Stimulated activated CD4-positive, alpha-beta T cell treated with anti-CD3 and anti-CD28 coated beads, Interleukin-12 subunit alpha, Interleukin-12 subunit beta, amount 100 ng/mL, for 24 hours (primary cell): ENCODE measurements at regions not wholly inside any gene's neighbourhood (a gene's known extent, or its start where the extent isn't known, plus 50 kb on each side); places are given as distances from the start of the nearest gene placed in this dataset.

Experiments
- DNase-seq, 2 experiments: peaks; one replicate each; pipeline ENCODE4 v3.0.0-alpha.2; 2020; ENCODE audit warnings: low read depth in 2 of 2

DNA sequence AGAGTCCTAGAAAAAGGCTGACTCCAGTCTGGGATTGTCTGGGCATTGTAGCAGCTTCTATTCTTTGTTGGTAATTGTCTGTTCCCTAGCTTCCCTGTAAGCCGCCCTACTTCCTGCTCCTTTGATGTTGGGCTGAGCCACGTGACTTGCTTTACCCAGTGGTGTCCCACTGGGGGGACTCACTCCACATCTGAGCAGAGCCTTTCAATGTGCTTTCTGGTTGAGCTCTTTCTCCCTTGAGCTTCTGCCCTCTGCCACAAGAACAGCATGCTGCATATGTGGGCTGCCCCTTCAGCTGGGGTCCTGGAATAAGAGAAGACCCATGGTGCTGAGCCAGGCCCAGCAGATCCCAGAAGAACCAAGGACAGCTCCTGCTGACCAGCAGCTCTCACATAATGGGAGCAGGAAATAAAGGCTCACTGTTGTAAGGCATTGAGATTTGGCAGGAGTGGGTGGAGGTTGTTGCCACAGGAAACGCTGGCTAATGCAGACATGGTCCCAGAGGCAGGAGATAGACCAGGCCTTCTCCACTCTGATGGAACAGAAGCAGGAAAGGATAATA is 276.3 kb upstream of the GJB5 start:
- DNase-seq: no peak

DNA sequence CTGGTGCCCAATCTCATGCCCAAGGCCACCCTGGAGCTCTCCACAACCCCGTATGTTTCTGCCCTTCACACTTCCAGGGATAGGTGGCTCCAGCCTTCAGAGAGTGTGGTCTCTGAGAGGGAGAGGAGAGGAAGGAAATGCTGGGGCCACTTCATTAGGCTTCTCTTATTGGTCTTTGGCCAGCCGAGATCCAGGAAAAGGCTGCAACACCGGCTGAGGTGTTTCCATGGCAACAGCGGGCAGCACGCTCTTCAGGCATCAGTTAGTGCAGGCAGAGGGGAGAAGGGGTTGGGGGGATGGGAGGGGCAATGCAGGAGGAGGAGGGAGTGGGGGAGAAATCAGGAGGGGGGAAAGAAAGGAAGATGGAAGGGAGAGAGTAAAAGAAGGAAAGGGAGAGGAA is 275.1 kb upstream of the GJB5 start:
- no peak for DNase-seq

DNA sequence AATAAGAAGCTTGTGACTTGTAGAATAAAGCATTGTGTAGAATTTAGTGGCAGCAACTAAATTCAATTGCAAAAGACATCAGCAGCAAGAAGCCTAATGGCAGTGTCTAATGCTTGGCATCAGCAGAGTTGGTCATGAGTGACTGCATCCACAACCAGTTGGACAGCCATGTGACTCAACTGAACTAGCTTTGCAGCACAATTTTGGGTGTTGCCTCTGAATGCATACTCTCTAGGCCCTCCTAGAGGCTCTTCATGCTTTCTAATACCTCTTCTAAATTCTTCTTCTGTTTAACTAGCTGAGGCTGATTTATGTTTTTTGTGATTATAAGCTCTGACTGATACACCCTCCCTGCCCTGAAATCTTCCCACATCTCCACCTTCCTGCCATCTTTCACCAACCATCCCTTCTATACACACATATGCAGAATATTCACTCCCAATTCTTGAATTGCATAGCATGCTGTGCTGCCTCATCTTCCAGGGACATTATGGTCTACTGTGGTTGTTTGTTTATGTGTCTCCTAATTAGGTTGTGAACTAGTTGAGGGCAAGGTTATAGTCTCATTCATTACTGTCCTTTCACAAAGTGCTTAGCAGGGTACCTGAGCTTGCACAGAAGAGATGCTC is 266.7 kb upstream of the GJB5 start:
- DNase-seq: no peak

DNA sequence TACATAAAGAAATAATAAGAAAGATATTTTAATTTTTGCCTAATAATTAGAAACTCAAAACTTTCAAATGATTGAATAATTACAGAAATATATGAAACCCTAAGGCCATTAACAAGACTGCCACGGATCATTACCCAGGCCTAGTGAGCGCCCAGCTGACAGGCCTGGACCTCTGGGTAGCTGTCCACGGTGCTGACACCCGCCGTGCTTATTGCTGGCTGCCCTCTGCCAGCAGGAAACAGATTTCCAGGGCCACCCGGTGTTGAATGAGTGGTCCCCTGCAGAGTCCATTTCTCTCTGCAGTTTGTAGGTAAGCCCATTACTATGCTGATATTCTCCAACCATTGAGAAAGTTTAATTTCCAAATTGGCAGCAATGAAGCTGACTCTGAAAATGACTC is 254.4 kb upstream of the GJB5 start:
- DNase-seq: no peak

DNA sequence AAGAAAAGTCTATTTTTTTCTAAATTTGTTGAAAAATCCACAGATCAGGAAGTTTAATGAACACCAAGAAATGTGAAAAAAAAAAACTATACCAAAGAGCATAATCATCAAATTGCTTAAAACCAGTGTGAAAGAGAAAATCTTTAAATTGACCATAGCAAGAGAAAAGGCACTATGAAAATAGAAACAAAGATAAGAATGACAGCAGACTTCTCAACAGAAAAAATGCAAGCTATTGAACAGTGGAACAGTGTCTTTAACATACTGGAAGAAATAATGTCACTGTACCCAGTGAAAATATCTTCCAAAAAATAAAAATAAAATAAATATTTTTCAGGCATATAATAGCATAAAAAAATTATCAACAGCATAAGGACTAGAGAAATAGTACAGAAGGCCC is 243.0 kb upstream of the GJB5 start:
- no peak for DNase-seq

DNA sequence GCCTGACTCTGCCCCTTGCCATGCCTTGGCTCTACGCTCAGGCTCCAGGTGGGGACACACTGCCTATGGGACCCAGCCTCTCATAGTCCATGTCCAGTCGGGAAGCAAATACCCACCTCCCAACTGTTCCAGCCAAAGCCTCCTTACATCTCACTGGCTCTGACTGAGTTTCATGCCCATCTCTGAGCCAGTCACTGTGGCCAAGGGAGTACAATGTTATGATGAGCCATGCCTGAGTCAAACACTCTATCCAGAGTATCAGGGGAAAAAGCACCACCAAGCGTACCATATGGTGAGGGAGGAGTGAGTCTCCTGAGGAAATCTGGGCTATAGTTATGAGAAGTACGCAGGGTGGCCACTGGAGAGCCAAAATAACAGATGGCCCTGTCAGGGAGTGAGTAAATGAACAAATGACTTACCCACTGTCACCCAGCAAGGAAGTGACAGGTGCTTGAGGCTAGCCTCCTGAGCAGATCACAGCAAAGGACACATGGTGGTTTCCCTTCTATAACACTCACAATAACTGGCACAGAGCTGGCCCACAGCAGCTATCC is 236.6 kb upstream of the GJB5 start:
- no peak for DNase-seq

DNA sequence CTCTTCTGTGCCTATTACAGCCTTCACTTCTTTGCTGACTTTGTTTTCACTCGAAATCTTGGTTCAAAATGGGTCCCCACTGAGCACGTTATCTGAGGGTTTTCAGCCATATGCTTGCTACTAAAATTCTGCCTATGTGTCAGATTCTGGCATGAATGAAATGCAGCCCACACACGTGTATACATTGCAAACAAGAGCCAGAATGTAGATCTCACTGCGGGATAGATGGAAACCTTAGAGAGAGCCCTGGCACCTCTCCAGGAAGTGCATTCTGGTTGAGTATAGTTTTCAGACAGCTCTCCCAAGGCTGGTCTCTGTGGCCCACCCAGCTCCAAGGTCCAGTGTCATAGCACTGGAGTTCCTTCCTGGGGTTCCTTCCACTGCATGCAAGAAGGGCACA is 234.7 kb upstream of the GJB5 start:
- no peak for DNase-seq

DNA sequence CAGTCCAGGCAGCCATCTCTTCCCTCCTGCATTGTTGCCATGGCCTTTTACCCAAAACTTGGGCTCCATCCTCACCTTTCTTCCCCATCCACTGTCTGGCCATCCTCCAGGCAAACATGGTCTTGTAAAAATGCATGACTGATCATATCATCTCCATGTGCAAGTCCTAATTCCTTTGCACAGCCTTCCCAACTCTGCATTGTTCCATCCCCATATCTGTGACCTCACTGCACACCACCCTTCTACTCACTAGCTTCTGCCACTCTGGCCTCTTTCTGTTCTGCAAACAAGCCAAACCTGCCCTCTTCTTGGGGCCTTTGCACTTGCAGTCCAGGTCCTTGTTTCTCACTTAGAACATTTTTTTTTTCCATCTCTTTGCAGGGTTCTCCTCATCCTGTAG is 230.1 kb upstream of the GJB5 start:
- no peak for DNase-seq

DNA sequence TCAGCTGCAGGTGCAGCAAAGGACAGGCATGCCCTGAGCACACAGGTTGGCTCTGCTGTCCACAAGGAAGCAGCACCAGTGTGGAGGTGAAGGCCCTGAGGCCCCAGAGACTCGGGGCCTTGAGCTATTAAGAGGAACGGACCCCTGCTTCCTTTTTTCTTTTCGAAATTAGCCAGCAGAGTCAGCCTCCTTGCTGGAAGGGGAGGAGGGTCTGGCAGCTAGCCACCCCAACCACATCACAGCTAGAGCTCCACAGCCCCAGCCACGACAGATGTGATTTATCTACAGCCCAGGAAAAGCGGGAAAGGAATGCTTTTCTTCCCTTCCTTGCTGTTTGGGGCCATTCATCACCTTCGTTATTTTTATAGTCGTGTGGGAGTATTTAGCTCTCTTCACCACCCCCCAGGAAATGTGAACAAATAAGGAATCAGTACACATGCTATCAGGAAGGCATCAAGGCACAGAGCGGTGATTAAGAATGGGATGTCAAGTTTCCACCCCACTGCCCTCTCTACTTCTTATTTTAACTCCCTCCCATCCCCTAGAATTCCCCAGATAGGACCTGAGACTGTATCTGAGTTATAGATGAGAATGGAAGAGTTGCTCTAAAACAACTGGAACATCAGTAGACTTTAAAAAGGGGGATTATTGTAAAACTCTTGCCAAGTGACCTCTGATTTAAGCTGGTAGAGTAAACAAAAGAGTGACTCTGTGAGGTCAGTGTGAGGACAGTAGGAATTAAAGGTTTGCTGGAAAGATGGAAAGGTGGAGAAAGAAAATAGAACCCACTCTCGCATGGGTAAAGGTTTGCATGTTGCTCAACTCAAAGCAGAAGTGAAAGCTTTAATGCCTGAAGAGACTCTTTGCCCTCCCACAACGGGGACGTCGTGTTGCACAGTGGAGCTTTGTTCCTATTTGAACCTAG is 224.7 kb upstream of the GJB5 start:
- no peak for DNase-seq

DNA sequence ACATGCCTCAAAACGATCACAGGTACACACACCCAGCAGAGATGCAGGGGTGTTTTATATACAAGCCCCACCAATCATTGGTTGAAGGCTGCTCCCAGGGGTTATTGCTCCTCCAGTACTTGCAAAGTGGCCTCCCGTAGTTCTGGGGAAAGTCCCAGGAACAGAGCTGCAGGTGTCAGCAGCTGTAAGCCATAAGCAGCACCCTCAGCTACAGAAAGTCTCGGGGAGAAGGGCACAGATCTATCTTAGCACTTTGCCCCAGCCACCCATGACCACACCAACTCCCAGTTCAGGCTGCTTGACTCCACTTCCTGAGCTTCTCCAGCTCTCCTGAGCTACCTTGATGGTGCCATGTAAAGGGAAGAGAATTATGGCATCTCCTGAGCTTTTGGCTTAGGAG is 222.7 kb upstream of the GJB5 start:
- no peak for DNase-seq

DNA sequence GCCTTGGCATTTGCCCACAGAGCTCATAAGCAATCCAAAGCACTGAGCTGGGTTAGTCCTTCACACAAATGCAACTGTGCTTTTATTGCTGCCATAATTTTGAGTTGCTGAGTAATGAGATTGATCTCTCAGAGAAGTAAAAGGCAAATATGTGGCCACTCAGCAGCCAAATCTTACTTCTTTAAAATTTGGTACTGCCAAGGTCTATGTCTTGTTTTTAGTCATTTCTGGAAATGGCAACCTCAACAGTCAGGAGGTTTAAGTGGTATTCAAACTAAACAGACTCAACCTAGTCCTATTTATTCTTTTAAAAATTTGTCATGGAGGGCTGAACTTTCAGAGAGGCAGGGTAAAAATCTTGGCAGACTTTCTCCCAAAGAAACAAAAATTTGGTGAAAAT is 216.4 kb upstream of the GJB5 start:
- no peak for DNase-seq

DNA sequence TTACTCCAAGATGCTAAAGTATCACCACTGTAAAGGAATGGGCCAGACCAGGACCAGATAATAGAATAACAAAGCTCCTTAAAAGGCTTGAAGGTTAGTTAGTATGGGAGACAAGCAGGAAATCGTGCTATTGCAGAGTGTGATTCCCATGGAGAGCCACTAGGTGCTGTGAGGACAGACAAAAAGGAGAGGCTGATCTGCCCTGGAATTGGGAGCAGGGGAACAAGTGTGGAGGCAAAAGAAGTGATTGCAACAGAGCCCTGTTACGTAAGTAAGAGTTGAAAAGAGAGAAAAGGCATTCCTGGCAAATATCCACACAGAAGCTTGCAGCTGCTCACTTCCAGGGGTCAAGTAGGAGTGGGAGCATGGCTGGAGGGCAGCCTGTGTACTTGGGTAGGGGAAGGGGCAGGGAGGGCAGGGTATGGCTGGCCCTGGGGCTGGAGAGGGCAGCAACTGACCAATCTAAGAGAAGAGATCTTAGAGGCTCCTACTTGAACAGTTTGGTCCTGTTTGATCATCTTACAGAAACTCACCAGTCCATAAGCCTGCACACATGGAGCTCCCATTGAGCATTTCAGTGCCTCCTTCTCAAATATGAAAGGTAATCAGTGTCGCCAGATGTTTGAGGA is 207.7 kb upstream of the GJB5 start:
- no peak for DNase-seq

DNA sequence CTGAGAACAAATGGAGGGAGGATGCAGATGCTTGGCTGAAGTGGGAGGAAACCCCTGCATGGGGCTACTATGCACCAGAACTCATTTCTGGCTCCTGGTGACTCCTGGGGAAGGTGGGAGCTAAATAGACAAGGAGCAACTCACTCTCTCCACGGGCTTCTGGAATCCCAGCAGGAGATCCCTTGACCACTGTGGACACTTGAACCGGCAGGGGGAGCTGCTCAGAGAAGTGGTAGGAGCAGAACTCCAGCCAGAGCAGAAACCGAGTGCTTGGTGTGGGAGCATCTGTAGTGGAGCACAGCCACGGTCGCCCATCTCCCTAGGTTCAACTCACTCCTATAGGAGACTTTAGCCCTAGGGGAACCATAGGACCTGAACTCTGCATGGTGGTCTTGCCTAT is 205.6 kb upstream of the GJB5 start:
- DNase-seq: no peak

DNA sequence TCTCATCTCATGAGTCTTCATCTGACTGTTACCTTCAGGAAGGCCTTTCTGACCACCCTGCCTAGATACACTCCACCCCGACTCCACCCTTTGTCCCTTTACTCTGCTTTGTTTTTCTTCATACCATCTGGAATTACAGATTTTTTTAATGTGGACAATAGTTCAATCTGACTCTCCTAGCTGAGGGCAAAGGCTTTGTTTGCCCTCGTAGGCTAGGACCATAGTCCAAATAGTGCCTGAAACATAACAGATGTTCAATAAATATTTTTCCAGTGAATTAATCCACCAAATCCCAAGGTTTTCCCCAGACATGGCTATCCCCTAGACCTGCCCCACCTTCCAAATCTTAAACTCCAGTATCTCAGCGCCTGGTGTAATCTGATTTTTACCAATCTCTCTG is 176.5 kb upstream of the GJB5 start:
- DNase-seq: no peak

DNA sequence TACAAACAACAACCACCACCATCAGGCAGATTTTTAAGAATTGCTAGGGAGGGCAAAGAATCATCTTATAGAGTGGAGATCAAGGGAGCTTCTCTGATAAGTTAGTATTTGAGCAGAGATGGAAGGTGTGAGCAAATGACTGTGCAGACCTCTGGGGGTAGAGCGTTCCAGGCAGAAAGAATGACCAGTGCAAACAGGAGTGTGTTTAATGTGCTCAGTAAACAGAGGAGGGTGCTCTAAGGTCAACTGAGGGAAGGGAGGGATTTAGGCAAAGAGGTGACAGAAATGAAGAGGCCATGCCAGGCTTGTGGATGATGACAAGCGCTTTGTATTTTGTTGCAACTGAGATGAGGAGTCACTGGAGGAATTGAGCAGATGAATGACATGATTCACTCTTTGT is 172.5 kb upstream of the GJB5 start:
- DNase-seq: no peak

DNA sequence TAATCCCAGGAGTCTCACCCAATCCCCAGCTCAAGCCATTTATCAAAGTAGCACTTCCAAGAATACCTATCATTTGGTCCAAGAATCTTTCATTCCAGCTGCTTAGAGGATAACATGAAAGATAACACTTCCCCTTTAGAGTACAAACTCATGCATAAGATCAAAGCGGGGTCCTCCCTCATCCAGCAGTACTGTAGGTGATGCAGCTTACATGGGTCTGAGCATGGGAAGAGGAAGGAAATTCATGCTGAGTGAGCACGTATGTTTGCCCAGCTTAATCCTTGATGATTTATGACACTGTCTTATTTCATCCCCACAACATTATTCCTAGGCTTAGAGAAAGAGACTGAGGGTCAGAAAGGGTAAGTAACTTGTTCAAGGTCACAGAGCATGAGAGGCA is 167.1 kb upstream of the GJB5 start:
- no peak for DNase-seq

DNA sequence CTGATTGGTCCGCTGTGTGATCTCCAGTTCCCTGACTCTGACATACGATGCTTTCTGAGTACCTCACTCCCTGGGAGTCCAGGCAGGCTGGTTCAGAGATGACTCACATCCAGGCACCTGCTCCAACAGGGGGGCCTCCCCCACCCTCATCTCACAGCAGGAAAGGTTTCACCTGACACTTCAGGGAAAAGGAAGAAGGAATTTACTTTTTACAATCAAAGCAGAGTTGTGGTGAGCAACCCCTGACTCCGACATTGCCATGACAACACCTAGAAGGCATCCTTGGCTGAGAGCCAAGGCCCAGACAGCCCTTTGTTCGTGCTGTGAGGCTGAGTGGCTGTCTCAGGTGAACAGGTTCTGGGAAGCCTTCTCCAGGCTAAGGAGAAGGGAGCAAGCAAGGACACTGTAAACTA is 164.6 kb upstream of the GJB5 start:
- no peak for DNase-seq

DNA sequence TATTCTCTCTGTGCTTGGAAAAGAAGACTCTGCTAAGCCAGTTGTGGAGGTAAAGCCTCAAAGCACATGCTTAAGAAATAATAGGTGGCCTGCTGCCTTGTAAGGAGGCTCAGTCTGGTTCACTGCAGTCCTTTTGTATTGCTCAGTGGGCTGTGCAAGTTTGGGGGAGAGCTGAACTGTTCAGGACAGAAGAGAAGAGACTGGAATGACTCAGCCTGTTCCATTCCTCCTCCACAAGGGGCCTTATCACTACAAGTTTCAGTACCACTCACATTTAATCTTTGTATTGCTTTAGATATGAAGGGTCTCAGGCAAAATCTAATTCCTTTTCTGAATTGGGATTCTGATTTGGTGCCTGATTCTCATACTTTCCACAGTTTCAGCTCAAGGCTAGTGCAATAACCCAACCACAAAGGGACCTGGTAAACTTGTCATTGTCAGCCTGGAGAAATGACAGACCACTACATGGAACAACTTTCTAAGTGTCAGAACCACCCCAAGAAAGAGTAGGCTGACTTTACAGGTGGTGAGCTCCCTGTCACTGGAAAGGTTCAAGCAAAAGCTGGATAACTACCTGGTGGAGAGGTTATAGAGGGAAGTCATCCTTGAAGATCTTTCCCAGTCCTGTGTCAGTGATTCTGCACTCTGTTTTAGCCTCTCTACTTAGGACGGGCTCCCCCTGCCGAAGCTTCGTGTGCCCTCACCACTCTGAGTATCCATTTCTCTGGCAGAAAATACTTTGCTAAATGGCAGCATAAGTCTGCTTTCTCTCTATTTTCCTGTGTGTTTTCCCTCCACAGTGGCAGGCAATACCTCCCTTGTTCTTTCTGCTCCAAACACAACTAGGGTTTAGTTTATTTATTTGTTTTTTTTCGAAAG is 162.9 kb upstream of the GJB5 start:
- DNase-seq: no peak

DNA sequence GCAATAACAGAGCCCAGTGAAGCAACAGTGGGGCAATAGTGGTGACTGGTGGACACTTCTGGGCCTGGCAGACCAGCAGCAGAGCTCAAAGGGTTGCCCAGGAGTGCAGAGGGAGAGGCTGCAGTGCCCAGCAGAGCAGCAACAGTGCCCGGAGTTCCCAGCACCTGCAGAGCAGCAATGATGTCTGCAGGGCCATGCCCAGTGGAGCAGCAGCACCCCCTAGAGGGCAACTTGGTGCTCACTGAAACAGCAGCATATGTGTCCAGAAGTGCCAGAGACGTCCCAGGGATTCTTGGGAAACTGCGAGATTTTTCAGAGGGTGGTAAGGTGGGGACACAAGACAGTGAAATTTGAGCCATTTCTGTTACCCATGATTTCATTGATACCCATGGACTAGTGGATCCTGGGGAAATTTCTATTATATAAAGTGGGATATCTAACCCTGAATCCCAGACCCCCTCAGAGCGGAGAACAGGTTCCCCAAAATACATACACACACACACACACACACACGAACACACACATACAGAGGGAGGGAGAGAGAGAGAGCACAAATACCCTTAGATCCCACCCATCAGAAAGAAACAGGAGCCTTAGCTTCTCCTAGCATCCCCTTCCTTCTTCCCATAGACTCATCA is 156.9 kb upstream of the GJB5 start:
- peak; percentile 14 to 68 for DNase-seq

DNA sequence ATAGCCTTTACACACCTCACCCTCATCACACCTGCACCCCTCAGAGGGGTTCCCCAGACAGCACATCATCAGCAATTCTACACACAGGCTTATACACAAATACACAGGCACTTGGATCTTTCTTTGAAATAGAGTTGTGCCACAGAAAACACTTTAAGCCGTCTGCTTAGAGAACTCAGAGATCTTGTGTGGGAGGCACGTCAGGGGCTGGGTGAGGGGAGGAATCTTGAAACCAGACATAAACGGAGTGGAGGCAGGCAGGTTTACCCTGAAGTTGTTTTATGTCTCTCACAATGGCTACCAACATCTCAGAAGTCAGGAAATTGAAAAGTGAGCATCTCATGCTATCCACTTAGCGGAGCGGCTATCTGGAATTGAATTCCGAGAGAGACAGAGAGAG is 151.9 kb upstream of the GJB5 start:
- no peak for DNase-seq

DNA sequence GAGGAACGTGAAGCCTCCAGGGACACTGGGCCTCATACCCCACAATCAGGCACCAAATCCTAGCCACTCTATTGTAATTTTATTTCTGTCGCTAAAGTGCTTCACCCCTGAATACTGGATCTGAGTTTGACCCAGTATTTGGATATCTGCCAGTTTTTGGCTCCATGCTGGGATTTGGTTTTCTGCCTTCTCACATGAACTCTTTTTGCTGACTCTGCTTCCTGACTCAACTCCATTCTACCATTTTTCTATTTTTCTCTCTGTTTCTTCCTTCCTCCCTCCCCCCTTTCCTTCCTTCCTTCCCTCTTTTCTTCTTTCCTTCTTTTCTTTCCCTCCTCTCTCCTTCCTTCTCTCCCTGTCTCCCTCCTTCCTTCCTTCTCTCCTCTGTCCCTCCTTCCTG is 151.3 kb upstream of the GJB5 start:
- no peak for DNase-seq
